GM19351 (cell line): ENCODE measurements at regions not wholly inside any gene's neighbourhood (a gene's known extent, or its start where the extent isn't known, plus 50 kb on each side); places are given as distances from the start of the nearest gene placed in this dataset.

ENCODE experiments used
- ATAC-seq: cut with Tn5 transposase; IDR thresholded peaks from one replicate; pipeline ENCODE4 v1.9.1; 2021; ENCODE audit warnings: mild to moderate bottlenecking, moderate library complexity; ENCODE audit not compliant: unreplicated experiment

DNA sequence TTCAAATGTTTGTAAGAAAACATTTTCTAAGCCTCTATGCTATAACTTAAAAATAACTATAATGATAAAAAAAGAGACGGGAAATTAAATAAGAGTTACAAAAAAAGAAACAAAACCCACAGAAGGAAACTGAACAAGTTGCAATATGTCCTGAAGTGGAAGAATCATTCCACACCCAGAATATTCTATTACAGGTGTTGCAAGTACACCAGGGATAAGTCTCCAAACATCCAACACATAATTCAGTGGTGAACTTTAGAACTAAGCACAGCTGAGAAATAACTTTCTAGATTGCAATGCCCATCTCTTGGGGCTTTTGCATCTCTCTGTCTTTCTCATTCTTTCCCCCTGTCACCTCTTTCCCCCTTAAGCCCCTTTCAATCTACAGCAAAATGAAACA lies 325.2 kb downstream of the BRINP1 start:
- no peak for ATAC-seq

DNA sequence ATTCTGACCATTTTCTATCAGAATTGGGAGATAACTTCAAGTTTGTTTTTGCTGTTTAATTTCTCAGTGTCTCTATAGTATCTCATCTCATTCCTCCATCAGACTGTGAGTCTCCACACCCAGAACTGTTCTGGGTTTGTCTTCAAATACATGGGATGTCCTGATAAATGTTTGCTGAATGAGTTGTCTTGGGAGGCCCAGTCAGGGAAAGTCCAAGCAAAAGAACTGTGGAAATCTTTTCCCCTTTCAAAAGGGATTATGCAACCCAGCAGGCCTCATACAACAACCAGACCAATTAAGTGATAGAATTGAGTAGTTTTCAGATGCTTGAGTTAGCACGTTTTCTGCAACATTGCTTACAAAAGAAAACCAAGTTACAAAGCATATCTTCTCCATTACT lies 324.4 kb downstream of the BRINP1 start:
- no peak for ATAC-seq

DNA sequence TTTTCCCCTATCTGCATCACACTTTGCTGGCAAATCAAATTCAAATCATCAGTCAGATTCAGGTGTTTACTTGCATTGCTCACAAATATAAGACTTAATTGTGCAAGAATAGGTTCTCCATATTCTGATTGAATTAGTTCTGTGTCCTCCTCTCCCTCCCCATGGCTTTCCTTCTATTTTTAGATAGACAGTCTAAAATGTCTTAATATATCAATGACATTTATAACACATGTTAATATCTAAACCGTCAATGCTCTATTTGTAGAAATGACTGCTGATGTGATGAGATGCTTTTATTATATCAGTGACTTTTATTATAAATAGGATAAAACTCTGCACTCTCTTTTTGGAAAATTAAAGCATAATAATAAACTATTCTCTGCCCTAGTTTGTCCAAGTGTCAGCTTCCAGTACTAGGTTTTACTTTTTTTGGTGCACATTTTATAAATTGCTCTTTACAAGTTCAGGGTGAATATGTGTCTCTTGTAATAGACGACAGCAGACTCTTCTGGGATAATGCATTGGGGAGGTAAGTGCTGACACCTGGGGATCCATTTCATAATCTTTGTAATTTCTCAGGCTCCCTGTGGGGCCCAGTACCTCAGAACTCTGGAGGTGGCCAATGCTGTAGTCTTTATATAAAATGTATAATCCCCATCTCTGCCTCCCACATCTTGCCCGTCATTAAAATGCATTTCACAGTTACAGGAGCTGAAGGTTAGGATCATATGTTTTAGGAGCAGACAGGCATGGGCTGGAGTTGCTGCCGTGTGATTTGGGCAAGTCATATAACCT lies 321.5 kb downstream of the BRINP1 start:
- no peak for ATAC-seq

DNA sequence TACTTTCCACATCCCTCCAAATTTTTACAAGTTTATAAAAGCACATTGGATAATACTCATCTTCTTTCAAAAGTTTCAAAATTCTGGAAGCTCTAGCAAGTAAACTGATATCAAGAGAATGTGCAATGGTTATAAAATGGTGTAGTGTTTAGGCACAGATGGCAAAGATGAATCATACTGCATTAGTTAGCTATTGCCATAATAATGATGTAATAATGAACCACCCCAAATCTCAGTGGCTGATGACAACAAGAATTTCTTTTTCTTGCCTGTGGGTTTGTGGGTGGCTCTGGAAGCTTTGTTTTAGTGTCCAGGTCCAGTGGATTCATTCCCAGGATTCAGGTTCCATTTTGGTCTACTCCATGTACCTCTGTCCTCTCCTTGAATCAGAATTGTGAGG lies 319.0 kb downstream of the BRINP1 start:
- no peak for ATAC-seq

DNA sequence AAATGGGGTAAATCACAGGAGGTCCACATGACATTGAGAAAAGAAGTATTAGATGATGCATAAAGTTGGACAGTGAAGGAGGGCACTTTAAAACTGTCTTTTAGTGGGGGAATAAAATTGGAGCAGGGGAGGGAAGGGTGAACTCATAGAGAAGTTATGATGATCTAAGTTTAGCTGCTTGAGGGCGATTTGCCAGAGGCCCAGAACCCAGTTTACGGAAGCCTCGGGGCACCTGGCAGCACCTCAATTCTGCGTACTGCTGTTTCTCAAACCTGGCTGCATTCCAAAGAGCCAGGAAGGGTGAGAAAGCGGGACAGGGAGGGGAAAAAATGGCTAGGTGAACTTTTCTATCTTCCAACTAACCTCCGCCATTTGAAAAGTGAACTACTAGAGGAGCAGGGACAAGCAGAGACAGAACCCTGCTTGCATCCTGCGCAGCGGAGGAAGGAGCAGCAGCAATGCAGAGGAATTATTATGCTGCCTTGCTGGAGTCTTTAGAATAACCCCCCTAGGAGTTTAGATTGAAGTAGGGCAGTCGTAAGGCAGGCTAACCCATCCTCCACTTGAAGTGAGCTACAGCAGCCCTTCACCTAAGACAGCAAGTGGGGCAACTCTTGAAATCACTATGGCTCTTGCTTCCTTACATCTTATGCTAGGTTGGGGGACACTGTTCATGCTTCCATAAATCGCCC lies 316.8 kb downstream of the BRINP1 start:
- no peak for ATAC-seq

DNA sequence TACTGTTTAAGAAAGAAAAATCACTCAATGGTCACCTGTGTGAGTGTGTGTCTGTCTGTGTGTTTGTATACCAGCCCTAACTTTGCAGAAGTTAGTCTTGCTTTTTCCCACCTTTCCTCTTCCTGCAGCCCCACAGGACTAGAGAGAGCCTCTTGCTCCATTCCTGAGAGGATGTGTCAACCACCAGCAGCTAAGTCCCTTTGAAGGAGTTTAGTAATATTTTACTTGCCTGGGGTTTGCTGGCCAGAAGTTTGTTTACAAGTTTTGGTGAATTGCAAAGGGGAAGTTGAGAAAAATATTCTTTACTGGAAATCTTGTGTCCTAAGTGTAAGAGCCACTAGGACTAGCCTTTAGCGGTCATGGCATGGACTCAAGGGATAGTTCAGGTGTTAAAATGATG lies 316.2 kb downstream of the BRINP1 start:
- no peak for ATAC-seq

DNA sequence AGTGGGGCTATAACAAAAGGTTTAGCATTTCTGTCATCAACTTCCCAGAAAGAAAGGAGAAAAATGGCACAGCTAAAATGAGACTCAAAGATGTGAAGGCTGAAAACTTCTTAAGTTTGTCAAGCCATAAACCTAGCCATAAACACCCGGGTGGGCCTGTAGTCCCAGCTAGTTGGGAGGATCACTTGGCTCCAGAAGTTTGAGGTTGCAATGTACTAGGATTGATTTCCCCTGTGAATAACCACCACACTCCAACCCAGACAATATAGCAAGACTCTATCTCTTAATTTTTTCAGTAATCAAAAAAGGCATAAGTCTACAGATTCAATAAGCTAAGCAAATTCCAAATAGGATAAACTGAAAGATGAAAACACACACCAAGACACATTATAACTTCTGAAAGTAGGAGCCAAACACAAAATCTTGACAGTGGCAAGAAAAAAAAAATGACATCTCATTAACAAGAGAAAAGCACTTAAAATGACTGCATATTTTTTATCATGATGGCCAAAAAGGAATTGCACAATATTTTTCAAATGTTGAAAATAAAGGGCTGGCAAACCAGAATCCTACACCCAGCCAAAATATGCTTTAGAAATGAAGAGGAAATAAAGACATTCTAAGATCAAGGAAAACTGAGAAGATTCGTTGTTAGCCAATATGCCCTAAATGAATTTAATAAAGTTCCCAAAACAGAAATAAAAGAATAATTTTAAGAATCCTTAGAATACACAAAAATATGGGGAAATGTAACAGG lies 308.4 kb downstream of the BRINP1 start:
- no peak for ATAC-seq

DNA sequence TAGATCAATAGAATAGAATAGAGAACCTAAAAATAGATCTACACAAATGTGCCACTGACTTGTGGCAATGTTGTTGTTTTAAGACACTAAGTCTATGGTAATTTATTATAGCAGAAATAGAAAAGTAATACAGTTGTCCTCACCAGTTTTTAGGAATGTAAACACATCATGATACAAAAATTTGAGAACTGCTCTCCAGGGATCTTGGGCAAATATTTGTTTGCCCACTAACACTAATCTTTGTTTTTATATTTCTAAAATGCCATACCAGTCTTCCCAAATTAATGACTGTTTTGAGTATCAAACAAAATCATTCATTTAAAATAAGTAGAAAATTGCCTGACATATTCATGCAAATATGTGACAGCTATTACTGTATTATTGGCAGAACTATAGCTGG lies 297.6 kb downstream of the BRINP1 start:
- no peak for ATAC-seq

DNA sequence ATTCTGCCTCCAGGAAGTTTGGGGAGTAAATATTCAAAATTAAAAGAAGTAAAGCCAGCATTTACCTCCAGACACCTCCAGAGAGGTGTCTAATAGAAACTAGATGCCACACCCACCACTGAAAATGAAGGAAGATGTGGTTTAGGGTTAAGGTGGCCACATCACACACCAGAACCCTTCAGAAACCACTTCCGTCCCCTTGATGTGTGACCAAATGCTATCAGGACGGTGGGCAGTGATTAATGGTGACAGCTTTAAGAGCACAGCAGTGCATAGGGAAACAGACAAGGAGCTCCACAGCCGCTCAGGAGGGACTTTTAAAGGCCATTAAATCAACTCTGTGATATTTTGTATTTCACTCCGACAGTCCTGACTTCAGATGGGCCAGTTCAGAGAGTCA lies 295.2 kb downstream of the BRINP1 start:
- ATAC-seq = no peak

DNA sequence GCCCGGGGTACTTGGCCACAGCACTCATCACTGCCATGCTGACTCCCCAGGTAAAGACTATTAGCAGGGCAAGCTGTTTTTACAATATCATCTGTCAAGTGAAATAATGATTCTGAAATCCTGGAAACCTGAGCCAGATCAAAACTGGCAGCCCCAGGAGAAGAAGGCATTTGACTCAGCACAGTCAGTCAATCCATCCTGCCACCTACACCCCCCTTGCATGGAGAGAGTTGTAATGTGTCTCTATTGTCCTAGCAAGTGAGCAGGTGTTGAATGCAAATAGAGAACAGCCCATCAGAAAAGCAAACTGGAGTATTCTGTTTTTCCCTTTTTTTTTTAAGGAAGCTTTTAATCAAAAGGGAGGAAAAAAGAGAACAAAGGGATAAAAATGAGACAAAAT lies 291.2 kb downstream of the BRINP1 start:
- no peak for ATAC-seq

DNA sequence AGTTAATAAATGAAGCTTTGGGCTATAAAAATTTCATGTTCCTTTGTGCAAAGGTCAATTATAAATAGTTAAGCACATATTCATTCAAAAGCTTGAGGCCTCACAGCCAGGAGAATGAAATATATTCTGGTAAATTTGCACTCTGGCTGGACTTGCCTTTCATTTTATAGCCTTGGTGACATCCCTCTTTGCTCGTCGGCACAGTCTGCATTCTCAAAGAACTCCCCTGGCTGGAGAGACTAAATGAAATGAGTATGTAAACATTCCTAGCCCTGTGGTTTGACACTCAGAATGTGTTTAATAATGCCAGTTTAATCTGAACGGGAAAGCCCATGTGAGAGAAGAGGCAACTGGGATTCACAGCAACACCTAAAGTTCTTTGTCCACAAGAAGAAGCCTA lies 285.6 kb downstream of the BRINP1 start:
- no peak for ATAC-seq

DNA sequence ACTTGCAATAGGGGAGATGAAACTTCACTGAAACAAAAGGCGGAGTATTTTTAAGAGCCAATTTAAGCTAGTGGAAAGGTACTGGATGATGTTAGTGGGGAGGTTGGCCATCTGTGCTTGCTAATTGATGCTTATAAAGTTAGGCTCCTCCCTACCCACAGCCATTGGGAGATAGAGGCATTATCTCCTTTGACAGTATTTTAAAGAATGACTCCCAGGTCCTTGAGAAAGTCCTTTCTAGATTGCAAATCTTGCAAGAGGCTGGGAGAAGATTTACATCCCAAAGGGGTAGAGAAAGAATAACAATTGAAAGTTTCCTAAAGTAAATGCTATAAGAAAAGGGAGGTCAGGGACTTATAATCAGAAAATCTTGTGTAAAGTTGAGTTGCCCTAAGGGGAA lies 282.6 kb downstream of the BRINP1 start:
- ATAC-seq = no peak

DNA sequence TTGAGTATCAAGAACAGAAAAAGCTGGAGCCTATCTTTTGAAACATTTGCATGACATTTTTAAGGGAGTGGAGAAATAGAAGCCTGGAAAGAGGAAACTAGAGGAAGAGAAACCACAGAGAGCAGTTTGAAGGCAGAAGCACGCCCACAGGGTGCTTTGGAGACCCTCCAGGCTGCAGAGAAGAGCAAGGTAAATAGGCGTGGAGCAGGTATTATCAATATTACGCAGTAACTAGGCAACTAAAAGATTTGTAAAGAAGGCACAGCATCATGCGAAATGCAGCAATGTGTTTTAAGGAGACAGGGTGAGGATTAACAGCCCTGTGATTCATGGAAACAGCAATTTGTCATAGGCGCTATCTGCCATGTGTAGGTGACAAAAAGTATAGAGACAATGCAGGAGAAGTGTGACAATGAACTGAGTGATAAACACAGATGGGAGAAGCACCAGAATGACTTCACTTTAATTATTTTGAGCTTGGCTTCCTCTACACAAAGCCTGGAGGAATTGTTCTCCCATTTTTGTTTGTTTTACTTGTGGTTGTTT lies 281.2 kb downstream of the BRINP1 start:
- no peak for ATAC-seq

DNA sequence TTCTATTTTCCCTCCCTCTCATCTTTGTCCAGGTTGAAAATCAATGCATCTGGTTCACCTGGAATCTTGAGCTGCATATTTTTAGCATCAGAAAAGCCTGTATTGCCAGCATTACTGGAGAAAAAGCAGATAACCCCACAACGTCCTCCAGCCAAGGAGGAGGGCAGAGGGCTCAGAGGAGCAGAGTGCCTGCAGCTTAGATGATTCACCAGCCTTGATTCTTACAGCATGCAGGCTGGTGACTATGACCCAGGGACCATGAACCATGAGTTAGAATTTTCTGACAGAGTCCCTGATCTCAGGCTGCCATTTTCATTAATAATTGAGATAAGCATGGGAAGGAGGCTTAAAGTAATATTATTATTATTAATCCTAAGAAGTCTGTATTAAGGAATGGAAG lies 278.2 kb downstream of the BRINP1 start:
- ATAC-seq = no peak

DNA sequence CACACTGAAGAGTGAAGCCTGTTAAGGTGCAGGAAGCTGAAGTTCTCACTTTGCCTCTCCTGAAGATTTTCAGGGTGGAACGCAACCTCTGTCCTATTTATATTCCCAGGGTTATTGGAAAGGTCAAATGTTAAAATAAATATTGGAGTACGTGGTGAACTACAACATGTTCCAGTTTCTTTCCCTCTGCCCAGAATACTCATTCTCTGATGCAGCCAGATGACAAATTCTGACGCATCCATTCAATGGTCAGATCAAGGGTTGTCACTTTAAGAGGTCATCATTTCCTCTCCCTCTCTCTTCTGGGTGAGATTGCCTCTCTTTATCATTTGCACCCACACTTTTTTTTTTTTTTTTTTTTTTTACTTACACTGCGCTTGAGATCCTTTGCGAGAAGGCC lies 277.1 kb downstream of the BRINP1 start:
- no peak for ATAC-seq

DNA sequence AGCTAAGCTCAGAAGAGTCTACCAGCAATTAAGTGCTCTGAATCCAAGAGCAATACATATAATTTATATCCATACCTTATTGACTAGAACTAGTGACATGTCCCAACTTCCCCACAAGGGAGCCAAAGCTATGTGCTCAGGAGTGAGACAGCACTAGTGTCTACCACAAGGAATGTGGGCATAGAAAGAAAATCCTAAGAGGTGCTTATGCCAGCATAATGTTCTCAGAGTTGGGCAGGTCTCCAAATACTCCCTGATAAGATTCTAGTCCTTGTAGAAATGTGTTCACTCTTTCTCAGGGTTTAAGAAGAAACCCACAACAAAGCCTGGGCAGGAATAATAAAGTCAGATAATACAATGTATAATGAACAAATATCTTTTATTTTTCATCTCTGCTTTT lies 275.1 kb downstream of the BRINP1 start:
- no peak for ATAC-seq

DNA sequence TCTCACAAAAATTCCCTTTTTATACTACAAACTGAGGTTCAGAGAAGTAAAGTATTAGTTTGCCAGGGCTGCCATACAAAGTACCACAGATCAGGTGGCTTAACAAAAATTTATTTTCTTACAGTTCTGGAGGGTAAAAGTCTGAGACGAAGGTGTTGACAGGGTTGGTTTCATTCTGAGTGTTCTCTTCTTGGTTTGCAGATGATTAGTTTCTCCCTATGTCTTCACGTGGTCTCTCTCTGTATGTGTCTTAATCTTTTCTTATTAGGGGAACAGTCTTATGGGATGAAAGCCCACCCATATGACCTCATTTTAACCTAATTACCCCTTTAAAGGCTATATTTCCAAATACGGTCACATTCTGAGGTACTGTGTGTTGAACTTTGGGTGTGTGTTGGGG lies 274.2 kb downstream of the BRINP1 start:
- ATAC-seq = no peak

DNA sequence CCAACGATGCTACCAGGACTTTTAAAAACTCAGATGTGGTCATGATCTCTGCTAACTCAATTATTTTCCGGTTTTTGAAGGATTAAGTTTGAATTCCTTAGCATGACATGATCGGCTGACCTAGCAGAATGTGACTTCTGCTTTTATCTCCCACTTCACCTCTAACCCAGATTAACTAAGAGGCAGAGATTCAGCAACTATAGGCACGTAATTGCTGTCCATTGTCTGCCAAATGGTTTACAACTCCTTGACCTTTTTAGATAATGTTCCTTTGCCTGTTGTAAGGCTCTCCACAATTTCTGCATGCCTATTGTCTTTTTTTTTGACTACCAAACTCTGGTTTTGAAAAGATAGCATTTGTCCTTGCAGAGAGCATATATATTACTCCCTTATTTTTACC lies 268.2 kb downstream of the BRINP1 start:
- ATAC-seq = no peak

DNA sequence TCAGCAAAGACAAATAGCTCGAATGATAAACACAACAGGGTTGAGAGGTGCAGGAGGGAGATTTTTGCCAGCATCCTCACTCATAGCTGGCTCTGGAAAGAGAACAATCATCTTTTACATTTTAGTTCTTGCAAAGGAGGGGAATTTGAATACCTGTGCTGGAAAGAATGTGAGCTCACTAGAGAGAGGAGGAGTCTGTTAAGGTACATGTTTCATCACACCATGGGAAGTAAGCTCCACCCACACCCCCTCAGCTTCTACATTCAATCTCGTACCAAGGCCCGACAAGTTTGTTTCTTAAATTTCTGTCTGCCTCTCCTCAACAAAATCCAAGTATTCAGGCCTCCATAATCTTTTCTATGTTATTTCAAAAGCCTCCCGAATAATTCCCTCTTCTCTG lies 254.6 kb downstream of the BRINP1 start:
- no peak for ATAC-seq
